ENCODE measurements at regions not wholly inside any gene's neighbourhood (a gene's known extent, or its start where the extent isn't known, plus 50 kb on each side); places are given as distances from the start of the nearest gene placed in this dataset.

DNA sequence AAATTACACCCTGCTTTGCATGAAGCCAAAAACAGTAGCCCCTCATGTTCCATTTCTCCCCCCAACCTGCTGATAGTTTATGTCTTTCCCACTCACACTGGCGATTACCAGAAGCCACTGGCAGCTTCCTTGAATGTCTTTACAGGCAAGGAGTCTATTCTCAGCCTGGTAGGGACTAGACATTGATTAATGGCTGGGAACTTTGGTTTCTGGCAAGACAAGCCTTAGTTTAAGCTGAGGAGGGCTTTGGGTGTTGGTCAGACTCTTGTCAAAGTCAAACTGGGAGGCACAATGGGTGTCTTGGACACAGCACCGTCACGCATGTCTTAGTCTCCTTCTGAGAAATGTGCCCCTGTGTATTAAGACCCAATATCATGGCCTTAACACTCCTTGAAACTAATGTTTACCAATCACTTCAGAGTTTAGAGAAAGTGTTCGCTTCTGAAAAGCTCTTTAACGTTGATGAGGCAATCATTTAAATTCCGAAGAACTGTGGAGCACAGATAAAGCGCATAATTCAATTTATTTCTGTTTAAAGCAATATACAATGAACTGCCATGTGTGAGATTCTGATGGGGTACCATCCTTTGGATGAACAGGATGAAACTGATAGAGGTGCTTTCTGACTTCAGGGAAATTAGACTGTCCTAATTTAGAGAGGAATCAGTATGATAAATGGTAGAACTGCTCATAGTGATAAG is 53.9 kb upstream of the CPEB4 start (continued):
- TF ChIP-seq, protein P1, sequence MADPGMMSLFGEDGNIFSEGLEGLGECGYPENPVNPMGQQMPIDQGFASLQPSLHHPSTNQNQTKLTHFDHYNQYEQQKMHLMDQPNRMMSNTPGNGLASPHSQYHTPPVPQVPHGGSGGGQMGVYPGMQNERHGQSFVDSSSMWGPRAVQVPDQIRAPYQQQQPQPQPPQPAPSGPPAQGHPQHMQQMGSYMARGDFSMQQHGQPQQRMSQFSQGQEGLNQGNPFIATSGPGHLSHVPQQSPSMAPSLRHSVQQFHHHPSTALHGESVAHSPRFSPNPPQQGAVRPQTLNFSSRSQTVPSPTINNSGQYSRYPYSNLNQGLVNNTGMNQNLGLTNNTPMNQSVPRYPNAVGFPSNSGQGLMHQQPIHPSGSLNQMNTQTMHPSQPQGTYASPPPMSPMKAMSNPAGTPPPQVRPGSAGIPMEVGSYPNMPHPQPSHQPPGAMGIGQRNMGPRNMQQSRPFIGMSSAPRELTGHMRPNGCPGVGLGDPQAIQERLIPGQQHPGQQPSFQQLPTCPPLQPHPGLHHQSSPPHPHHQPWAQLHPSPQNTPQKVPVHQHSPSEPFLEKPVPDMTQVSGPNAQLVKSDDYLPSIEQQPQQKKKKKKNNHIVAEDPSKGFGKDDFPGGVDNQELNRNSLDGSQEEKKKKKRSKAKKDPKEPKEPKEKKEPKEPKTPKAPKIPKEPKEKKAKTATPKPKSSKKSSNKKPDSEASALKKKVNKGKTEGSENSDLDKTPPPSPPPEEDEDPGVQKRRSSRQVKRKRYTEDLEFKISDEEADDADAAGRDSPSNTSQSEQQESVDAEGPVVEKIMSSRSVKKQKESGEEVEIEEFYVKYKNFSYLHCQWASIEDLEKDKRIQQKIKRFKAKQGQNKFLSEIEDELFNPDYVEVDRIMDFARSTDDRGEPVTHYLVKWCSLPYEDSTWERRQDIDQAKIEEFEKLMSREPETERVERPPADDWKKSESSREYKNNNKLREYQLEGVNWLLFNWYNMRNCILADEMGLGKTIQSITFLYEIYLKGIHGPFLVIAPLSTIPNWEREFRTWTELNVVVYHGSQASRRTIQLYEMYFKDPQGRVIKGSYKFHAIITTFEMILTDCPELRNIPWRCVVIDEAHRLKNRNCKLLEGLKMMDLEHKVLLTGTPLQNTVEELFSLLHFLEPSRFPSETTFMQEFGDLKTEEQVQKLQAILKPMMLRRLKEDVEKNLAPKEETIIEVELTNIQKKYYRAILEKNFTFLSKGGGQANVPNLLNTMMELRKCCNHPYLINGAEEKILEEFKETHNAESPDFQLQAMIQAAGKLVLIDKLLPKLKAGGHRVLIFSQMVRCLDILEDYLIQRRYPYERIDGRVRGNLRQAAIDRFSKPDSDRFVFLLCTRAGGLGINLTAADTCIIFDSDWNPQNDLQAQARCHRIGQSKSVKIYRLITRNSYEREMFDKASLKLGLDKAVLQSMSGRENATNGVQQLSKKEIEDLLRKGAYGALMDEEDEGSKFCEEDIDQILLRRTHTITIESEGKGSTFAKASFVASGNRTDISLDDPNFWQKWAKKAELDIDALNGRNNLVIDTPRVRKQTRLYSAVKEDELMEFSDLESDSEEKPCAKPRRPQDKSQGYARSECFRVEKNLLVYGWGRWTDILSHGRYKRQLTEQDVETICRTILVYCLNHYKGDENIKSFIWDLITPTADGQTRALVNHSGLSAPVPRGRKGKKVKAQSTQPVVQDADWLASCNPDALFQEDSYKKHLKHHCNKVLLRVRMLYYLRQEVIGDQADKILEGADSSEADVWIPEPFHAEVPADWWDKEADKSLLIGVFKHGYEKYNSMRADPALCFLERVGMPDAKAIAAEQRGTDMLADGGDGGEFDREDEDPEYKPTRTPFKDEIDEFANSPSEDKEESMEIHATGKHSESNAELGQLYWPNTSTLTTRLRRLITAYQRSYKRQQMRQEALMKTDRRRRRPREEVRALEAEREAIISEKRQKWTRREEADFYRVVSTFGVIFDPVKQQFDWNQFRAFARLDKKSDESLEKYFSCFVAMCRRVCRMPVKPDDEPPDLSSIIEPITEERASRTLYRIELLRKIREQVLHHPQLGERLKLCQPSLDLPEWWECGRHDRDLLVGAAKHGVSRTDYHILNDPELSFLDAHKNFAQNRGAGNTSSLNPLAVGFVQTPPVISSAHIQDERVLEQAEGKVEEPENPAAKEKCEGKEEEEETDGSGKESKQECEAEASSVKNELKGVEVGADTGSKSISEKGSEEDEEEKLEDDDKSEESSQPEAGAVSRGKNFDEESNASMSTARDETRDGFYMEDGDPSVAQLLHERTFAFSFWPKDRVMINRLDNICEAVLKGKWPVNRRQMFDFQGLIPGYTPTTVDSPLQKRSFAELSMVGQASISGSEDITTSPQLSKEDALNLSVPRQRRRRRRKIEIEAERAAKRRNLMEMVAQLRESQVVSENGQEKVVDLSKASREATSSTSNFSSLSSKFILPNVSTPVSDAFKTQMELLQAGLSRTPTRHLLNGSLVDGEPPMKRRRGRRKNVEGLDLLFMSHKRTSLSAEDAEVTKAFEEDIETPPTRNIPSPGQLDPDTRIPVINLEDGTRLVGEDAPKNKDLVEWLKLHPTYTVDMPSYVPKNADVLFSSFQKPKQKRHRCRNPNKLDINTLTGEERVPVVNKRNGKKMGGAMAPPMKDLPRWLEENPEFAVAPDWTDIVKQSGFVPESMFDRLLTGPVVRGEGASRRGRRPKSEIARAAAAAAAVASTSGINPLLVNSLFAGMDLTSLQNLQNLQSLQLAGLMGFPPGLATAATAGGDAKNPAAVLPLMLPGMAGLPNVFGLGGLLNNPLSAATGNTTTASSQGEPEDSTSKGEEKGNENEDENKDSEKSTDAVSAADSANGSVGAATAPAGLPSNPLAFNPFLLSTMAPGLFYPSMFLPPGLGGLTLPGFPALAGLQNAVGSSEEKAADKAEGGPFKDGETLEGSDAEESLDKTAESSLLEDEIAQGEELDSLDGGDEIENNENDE (IDR thresholded peaks at IDR 0.05; ENCODE audit: low read depth, low read length): no peak
- TF ChIP-seq ATF7 (IDR thresholded peaks at IDR 0.05): no peak
- no peak for TF ChIP-seq SP1 (CRISPR knock-in tag; IDR thresholded peaks at IDR 0.05)
- TF ChIP-seq TAL1 (IDR thresholded peaks at IDR 0.05): peak; percentile 10; the same call in 1 of the 2 replicates
- TF ChIP-seq DPF2 (IDR thresholded peaks at IDR 0.05): 0 out of 2 replicates have a peak, but pooled peaks have one; percentile 12
- no peak for TF ChIP-seq CEBPG (CRISPR knock-in tag; IDR thresholded peaks at IDR 0.05)
- peak; percentile 33 to 52; a peak in 1 of 4 replicates for TF ChIP-seq CEBPG (tag; conservative IDR thresholded peaks at IDR 0.05 in 1 of 2, IDR thresholded peaks at IDR 0.05 in 1 of 2)
- TF ChIP-seq, protein P2, sequence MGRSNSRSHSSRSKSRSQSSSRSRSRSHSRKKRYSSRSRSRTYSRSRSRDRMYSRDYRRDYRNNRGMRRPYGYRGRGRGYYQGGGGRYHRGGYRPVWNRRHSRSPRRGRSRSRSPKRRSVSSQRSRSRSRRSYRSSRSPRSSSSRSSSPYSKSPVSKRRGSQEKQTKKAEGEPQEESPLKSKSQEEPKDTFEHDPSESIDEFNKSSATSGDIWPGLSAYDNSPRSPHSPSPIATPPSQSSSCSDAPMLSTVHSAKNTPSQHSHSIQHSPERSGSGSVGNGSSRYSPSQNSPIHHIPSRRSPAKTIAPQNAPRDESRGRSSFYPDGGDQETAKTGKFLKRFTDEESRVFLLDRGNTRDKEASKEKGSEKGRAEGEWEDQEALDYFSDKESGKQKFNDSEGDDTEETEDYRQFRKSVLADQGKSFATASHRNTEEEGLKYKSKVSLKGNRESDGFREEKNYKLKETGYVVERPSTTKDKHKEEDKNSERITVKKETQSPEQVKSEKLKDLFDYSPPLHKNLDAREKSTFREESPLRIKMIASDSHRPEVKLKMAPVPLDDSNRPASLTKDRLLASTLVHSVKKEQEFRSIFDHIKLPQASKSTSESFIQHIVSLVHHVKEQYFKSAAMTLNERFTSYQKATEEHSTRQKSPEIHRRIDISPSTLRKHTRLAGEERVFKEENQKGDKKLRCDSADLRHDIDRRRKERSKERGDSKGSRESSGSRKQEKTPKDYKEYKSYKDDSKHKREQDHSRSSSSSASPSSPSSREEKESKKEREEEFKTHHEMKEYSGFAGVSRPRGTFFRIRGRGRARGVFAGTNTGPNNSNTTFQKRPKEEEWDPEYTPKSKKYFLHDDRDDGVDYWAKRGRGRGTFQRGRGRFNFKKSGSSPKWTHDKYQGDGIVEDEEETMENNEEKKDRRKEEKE (IDR thresholded peaks at IDR 0.05; ENCODE audit: borderline replicate concordance in 1 of 2, control insufficient read depth in 1 of 2, low read depth in 2 of 2, low read length in 1 of 2): no peak
- TF ChIP-seq ILK (tag; IDR thresholded peaks at IDR 0.05; ENCODE audit: borderline replicate concordance, low read depth): no peak
- TF ChIP-seq, protein P3, sequence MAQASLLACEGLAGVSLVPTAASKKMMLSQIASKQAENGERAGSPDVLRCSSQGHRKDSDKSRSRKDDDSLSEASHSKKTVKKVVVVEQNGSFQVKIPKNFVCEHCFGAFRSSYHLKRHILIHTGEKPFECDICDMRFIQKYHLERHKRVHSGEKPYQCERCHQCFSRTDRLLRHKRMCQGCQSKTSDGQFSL (CRISPR knock-in tag; IDR thresholded peaks at IDR 0.05): no peak
- TF ChIP-seq, protein P3 (tag; IDR thresholded peaks at IDR 0.05): 0 out of 4 replicates have a peak, but pooled peaks of 1 of the 2 experiments have one; percentile 10
- no peak for TF ChIP-seq CBX3 (IDR thresholded peaks at IDR 0.05; ENCODE audit: borderline replicate concordance in 1 of 2, low read length in 2 of 2)

Data from K562 (cell line).